GM18520 (cell line): ENCODE measurements at regions not wholly inside any gene's neighbourhood (a gene's known extent, or its start where the extent isn't known, plus 50 kb on each side); places are given as distances from the start of the nearest gene placed in this dataset.

Experiments used
- ATAC-seq: cut with Tn5 transposase; IDR thresholded peaks from one replicate; pipeline ENCODE4 v1.9.1; 2021; ENCODE audit not compliant: unreplicated experiment

GRCh38 chr20:12020846-12021245, 103.2 kb downstream of the BTBD3 start:
- ATAC-seq = no peak

GRCh38 chr20:12022126-12022525, 104.4 kb downstream of the BTBD3 start:
- no peak for ATAC-seq

GRCh38 chr20:12023194-12023795, 105.6 kb downstream of the BTBD3 start:
- no peak for ATAC-seq

GRCh38 chr20:12028771-12029170, 111.1 kb downstream of the BTBD3 start:
- ATAC-seq = no peak

GRCh38 chr20:12030470-12030869, 112.8 kb downstream of the BTBD3 start:
- no peak for ATAC-seq

- no peak for ATAC-seq
These were observed 118.4 kb downstream of the BTBD3 start for GRCh38 chr20:12036142-12036541.

- no peak for ATAC-seq
These were observed 119.8 kb downstream of the BTBD3 start for GRCh38 chr20:12037521-12037920.

- no peak for ATAC-seq
These were observed 122.6 kb downstream of the BTBD3 start for GRCh38 chr20:12040261-12040660.

GRCh38 chr20:12044969-12045368, 127.3 kb downstream of the BTBD3 start:
- no peak for ATAC-seq

- no peak for ATAC-seq
These were observed 130.2 kb downstream of the BTBD3 start for GRCh38 chr20:12047838-12048432.

- no peak for ATAC-seq
These were observed 131.4 kb downstream of the BTBD3 start for GRCh38 chr20:12049125-12049524.

GRCh38 chr20:12051206-12052163, 133.8 kb downstream of the BTBD3 start:
- ATAC-seq = no peak

- ATAC-seq = no peak
These were observed 135.7 kb downstream of the BTBD3 start for GRCh38 chr20:12053353-12053752.

- ATAC-seq = no peak
These were observed 136.9 kb downstream of the BTBD3 start for GRCh38 chr20:12054556-12054955.

- ATAC-seq = no peak
These were observed 137.5 kb downstream of the BTBD3 start for GRCh38 chr20:12055161-12055560.

- ATAC-seq = no peak
These were observed 139.1 kb downstream of the BTBD3 start for GRCh38 chr20:12056839-12057238.

GRCh38 chr20:12057778-12058177, 140.1 kb downstream of the BTBD3 start:
- ATAC-seq = no peak

- ATAC-seq = no peak
These were observed 140.5 kb downstream of the BTBD3 start for GRCh38 chr20:12058216-12058615.

- no peak for ATAC-seq
These were observed 143.8 kb downstream of the BTBD3 start for GRCh38 chr20:12061466-12061865.

GRCh38 chr20:12063106-12063684, 145.5 kb downstream of the BTBD3 start:
- no peak for ATAC-seq

- ATAC-seq = no peak
These were observed 146.8 kb downstream of the BTBD3 start for GRCh38 chr20:12064540-12064939.

- no peak for ATAC-seq
These were observed 150.0 kb downstream of the BTBD3 start for GRCh38 chr20:12067686-12068085.
